Astrocyte of the spinal cord (primary cell): ENCODE measurements at regions not wholly inside any gene's neighbourhood (a gene's known extent, or its start where the extent isn't known, plus 50 kb on each side); places are given as distances from the start of the nearest gene placed in this dataset.

Experiments used
- DNase-seq: peaks from one replicate; pipeline ENCODE4 v3.0.0; 2011; ENCODE audit warnings: low read depth, low spot score
- H3K4me3 ChIP-seq: 2 replicates; pipeline ENCODE4 v1.5.1; 2011; ENCODE audit warnings: low read depth, mild to moderate bottlenecking, low read length, moderate library complexity
- in situ Hi-C: cut with HindIII; loops from 2 replicates; pipeline ENCODE4 v1.10.0; 2017; ENCODE audit warnings: low sequenced_read_pairs
- TF ChIP-seq, protein P1 (sequence below): IDR thresholded peaks from 2 replicates; pipeline ENCODE4 v1.5.1; 2012; ENCODE audit warnings: low read depth, mild to moderate bottlenecking, low read length, inconsistent platforms

GRCh38 chr2:19568809-19569208, 210.4 kb upstream of the OSR1 start:
- TF ChIP-seq, protein P1, sequence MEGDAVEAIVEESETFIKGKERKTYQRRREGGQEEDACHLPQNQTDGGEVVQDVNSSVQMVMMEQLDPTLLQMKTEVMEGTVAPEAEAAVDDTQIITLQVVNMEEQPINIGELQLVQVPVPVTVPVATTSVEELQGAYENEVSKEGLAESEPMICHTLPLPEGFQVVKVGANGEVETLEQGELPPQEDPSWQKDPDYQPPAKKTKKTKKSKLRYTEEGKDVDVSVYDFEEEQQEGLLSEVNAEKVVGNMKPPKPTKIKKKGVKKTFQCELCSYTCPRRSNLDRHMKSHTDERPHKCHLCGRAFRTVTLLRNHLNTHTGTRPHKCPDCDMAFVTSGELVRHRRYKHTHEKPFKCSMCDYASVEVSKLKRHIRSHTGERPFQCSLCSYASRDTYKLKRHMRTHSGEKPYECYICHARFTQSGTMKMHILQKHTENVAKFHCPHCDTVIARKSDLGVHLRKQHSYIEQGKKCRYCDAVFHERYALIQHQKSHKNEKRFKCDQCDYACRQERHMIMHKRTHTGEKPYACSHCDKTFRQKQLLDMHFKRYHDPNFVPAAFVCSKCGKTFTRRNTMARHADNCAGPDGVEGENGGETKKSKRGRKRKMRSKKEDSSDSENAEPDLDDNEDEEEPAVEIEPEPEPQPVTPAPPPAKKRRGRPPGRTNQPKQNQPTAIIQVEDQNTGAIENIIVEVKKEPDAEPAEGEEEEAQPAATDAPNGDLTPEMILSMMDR = no peak
- in situ Hi-C loops = no loop called here
- no peak for DNase-seq
- no peak overlapping the region for H3K4me3 ChIP-seq

GRCh38 chr2:19560785-19561184, 202.4 kb upstream of the OSR1 start:
- no peak for DNase-seq
- TF ChIP-seq, protein P1 = no peak
- in situ Hi-C loops = no loop called here
- no peak overlapping the region for H3K4me3 ChIP-seq

- TF ChIP-seq, protein P1 = no peak
- no peak for DNase-seq
- in situ Hi-C loops = no loop called here
- no peak overlapping the region for H3K4me3 ChIP-seq
These were observed 201.3 kb upstream of the OSR1 start for GRCh38 chr2:19559596-19560240.

- DNase-seq = no peak
- in situ Hi-C loops = no loop called here
- H3K4me3 ChIP-seq = no peak overlapping the region
- TF ChIP-seq, protein P1 = no peak
These were observed 198.2 kb upstream of the OSR1 start for GRCh38 chr2:19556648-19557047.

GRCh38 chr2:19554520-19554919, 196.1 kb upstream of the OSR1 start:
- DNase-seq = no peak
- H3K4me3 ChIP-seq = no peak overlapping the region
- in situ Hi-C loops = no loop called here
- TF ChIP-seq, protein P1 = no peak

- no peak for DNase-seq
- in situ Hi-C loops = no loop called here
- TF ChIP-seq, protein P1 = no peak
- H3K4me3 ChIP-seq = no peak overlapping the region
These were observed 193.8 kb upstream of the OSR1 start for GRCh38 chr2:19552270-19552669.
